Tibial nerve (tissue), 3 donors: ENCODE measurements at regions not wholly inside any gene's neighbourhood (a gene's known extent, or its start where the extent isn't known, plus 50 kb on each side); places are given as distances from the start of the nearest gene placed in this dataset.

Experiments
- POLR2A ChIP-seq, 2 donors: fragments of 450-650 bp; IDR thresholded peaks; one replicate each; pipeline ENCODE4 v1.6.1; 2017; ENCODE audit warnings: antibody characterized with exemption in 2 of 2, mild to moderate bottlenecking in 2 of 2, moderate library complexity in 2 of 2
- TF ChIP-seq, protein P1 (sequence below), 5 experiments: fragments of 200-600 bp in 3 of 5; fragments of 450-650 bp in 2 of 5; sonication (generic) in 3 of 5; IDR thresholded peaks; one replicate each; pipeline ENCODE4 v1.5.1; 2016 to 2019; ENCODE audit warnings: antibody characterized with exemption in 5 of 5, mild to moderate bottlenecking in 3 of 5, moderate library complexity in 2 of 5

GRCh38 chr10:33863352-33863751 lies 528.9 kb upstream of the NRP1 start:
- TF ChIP-seq POLR2A (IDR thresholded peaks at IDR 0.05): no peak
- TF ChIP-seq, protein P1, sequence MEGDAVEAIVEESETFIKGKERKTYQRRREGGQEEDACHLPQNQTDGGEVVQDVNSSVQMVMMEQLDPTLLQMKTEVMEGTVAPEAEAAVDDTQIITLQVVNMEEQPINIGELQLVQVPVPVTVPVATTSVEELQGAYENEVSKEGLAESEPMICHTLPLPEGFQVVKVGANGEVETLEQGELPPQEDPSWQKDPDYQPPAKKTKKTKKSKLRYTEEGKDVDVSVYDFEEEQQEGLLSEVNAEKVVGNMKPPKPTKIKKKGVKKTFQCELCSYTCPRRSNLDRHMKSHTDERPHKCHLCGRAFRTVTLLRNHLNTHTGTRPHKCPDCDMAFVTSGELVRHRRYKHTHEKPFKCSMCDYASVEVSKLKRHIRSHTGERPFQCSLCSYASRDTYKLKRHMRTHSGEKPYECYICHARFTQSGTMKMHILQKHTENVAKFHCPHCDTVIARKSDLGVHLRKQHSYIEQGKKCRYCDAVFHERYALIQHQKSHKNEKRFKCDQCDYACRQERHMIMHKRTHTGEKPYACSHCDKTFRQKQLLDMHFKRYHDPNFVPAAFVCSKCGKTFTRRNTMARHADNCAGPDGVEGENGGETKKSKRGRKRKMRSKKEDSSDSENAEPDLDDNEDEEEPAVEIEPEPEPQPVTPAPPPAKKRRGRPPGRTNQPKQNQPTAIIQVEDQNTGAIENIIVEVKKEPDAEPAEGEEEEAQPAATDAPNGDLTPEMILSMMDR (IDR thresholded peaks at IDR 0.05): no peak
